ENCODE measurements at regions not wholly inside any gene's neighbourhood (a gene's known extent, or its start where the extent isn't known, plus 50 kb on each side); places are given as distances from the start of the nearest gene placed in this dataset.

- no peak for TF ChIP-seq CTCF (IDR thresholded peaks at IDR 0.05)
- TF ChIP-seq POLR2A (IDR thresholded peaks at IDR 0.05) = no peak
- TF ChIP-seq POLR2AphosphoS5 (IDR thresholded peaks at IDR 0.05; ENCODE audit: insufficient read depth in 1 of 2, low read depth in 1 of 2) = no peak
Measured at GRCh38 chr10:118900617-118901016, 128.9 kb upstream of the NANOS1 start.
